Lower lobe of right lung (tissue), 2 donors: ENCODE measurements at regions not wholly inside any gene's neighbourhood (a gene's known extent, or its start where the extent isn't known, plus 50 kb on each side); places are given as distances from the start of the nearest gene placed in this dataset.

Source experiments
- ATAC-seq, 2 donors: fragments of 200-7000 bp; cut with Tn5 transposase; one replicate each; pipeline ENCODE4 v1.9.1; 2020 to 2022; ENCODE audit warnings: mild to moderate bottlenecking in 2 of 2, moderate library complexity in 2 of 2
- DNase-seq: peaks from one replicate; pipeline ENCODE4 v3.0.0-alpha.2; 2020
- H3K27ac ChIP-seq: fragments of 200-600 bp; one replicate; pipeline ENCODE4 v1.8.0; 2022
- H3K27me3 ChIP-seq: fragments of 200-600 bp; one replicate; pipeline ENCODE4 v1.8.0; 2022; ENCODE audit warnings: low read depth
- H3K36me3 ChIP-seq: fragments of 200-600 bp; one replicate; pipeline ENCODE4 v1.8.0; 2022; ENCODE audit warnings: mild to moderate bottlenecking
- H3K4me1 ChIP-seq: fragments of 200-600 bp; one replicate; pipeline ENCODE4 v1.8.0; 2022
- H3K4me3 ChIP-seq: fragments of 200-600 bp; one replicate; pipeline ENCODE4 v1.8.0; 2022; ENCODE audit warnings: mild to moderate bottlenecking
- H3K9me3 ChIP-seq: fragments of 200-600 bp; one replicate; pipeline ENCODE4 v1.8.0; 2022
- CTCF ChIP-seq: fragments of 200-600 bp; IDR thresholded peaks from one replicate; pipeline ENCODE4 v1.8.0; 2022; ENCODE audit warnings: antibody characterized with exemption, mild to moderate bottlenecking
- intact Hi-C: fragments of 100-400 bp; cut with DNase I; formaldehyde crosslinking; loops from one replicate; pipeline ENCODE4 v1.11.0; 2022
- donor health status: DM: no; HTN: yes; CAD: no; lungs with severe emphysema.

- H3K36me3 ChIP-seq, result no peaks in the 10 kb centered on the region
- H3K27me3 ChIP-seq, result no peaks in the 10 kb centered on the region
- no peaks in the 10 kb centered on the region for H3K4me1 ChIP-seq
- DNase-seq (no peak), ATAC-seq (no peak)
- H3K4me3 ChIP-seq, result no peak overlapping the region
- H3K27ac ChIP-seq, result no peak overlapping the region
- intact Hi-C loops, result no loop called here
- no peaks in the 10 kb centered on the region for H3K9me3 ChIP-seq
- TF ChIP-seq CTCF, result no peak
Measured at GRCh38 chr4:147071209-147071740, 125.6 kb upstream of the TTC29 start.

- intact Hi-C loops, result no loop called here
- Histone ChIP-seq H3K4me1 (peaks cover 10% of the 10 kb centered on the region), H3K36me3 (no peaks in the 10 kb centered on the region), H3K27ac (no peak overlapping the region), H3K9me3 (no peaks in the 10 kb centered on the region), H3K4me3 (no peak overlapping the region), H3K27me3 (no peaks in the 10 kb centered on the region)
- ATAC-seq (no peak), DNase-seq (no peak)
- no peak for TF ChIP-seq CTCF
Measured at GRCh38 chr4:147076179-147076578, 130.5 kb upstream of the TTC29 start.

- H3K36me3 ChIP-seq, result no peaks in the 10 kb centered on the region
- TF ChIP-seq CTCF, result no peak
- no peaks in the 10 kb centered on the region for H3K9me3 ChIP-seq
- intact Hi-C loops, result no loop called here
- H3K4me1 ChIP-seq, result peaks cover 10% of the 10 kb centered on the region
- H3K27me3 ChIP-seq, result no peaks in the 10 kb centered on the region
- ATAC-seq (no peak), DNase-seq (no peak)
- H3K27ac ChIP-seq, result no peak overlapping the region
- no peak overlapping the region for H3K4me3 ChIP-seq
Measured at GRCh38 chr4:147076728-147077127, 131.1 kb upstream of the TTC29 start.

- Histone ChIP-seq H3K27ac (no peak overlapping the region), H3K4me1 (peaks cover 10% of the 10 kb centered on the region), H3K27me3 (no peaks in the 10 kb centered on the region), H3K4me3 (no peak overlapping the region), H3K36me3 (no peaks in the 10 kb centered on the region), H3K9me3 (no peaks in the 10 kb centered on the region)
- DNase-seq, result no peak
- TF ChIP-seq CTCF, result no peak
- intact Hi-C loops, result no loop called here
- no peak for ATAC-seq
Measured at GRCh38 chr4:147078362-147078761, 132.7 kb upstream of the TTC29 start.

- DNase-seq (no peak), ATAC-seq (peak in 1 of 2 donors; percentile 14)
- H3K27ac ChIP-seq, result no peak overlapping the region
- intact Hi-C loops, result no loop called here
- TF ChIP-seq CTCF, result no peak
- no peaks in the 10 kb centered on the region for H3K9me3 ChIP-seq
- peaks cover 10% of the 10 kb centered on the region for H3K4me1 ChIP-seq
- H3K27me3 ChIP-seq, result no peaks in the 10 kb centered on the region
- peak overlapping the region; percentile 12 for H3K4me3 ChIP-seq
- no peaks in the 10 kb centered on the region for H3K36me3 ChIP-seq
Measured at GRCh38 chr4:147078875-147079658, 133.4 kb upstream of the TTC29 start.
